Endometrium (tissue), 2 donors: ENCODE measurements at regions not wholly inside any gene's neighbourhood (a gene's known extent, or its start where the extent isn't known, plus 50 kb on each side); places are given as distances from the start of the nearest gene placed in this dataset.
A peak's percentile ranks its signal among the peaks of the same experiment; 100 is the strongest.

Source experiments
- FAIRE-seq: peaks from 2 replicates; lab custom pipeline; 2012; peaks lifted over from hg19 to GRCh38; lab: Jason Lieb, UNC
- donor health status: control.
- donor health status: control.

GRCh38 chr5:123871373-123871772 lies 359.4 kb downstream of the CSNK1G3 start:
- FAIRE-seq, result no peak

- FAIRE-seq, result no peak
Measured at GRCh38 chr5:123868881-123869280, 356.9 kb downstream of the CSNK1G3 start.

GRCh38 chr5:123868267-123868666 lies 356.3 kb downstream of the CSNK1G3 start:
- no peak for FAIRE-seq

DNA sequence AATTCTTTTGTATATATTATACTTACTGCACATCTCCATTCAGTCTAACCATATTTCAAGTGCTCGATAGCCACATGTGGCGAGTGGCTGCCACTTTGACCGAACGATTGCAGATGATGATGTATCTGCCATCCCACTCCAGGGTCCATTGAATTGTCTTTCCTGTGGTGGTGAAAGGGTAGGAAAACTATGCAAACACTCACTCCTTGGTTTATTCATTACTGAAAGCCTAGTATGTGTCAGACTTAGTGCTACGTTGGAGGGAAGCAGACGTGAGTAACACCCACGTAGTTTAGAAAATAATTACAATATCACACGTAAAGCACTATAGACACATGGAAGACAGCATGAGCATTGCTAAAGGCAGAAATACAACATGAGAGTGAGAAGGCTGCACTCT lies 353.7 kb downstream of the CSNK1G3 start:
- no peak for FAIRE-seq

DNA sequence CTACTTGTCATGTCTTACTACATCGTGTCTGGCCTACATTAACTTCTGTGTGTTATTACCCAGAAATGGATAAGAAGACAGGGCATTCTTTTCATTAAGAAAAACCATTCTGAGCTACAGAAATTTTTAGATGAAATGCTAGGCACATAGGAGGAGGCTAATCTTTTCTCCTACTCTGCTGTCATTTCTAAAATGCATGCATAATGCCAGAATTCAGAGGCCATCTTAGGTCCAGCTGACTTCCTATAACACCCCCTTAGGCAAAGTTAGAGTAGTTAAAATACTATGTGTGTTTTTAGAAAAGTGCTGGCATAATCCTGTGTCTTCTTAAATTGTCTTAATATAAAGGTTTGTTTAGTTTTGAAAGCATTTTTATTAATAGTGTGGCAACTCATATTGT lies 352.6 kb downstream of the CSNK1G3 start:
- no peak for FAIRE-seq

DNA sequence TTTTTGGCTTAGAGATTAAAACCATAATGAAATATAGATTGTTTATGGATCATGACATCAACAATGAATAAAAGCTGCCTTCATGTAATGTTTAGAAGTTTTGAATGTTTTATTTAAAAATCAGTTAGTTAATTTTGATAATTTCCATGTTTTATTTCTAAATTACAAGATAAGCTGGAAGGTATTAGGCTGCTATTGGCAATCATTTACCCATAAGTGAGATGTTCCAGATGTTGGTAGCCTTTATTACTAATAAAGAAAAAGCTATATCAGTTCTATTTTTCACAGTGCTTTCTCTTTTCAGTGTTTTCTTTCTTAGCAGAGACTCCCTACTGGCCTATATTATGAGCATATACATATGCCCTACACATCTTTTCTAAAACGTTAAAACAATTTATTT lies 347.0 kb downstream of the CSNK1G3 start:
- no peak for FAIRE-seq

DNA sequence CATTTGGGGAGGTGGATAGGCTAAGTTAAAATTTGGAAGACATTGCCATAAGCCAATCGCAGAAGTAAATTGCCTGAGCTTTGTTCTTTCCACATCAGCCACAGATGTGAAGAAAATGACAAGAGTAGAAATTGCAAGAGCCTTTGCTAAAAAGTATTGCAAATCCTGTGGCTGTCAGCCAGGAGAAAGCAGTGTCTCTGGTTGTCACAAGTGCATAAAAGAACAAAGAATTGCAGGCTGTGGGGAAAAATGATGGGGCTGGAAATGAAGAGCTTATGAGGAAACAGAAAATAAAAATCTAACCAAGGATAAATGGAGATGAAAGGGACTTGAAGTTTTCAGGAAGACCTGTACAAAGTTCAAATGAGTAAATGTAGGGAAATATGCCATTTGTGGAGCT lies 344.8 kb downstream of the CSNK1G3 start:
- no peak for FAIRE-seq

- FAIRE-seq, result no peak
Measured at GRCh38 chr5:123855609-123856008, 343.6 kb downstream of the CSNK1G3 start.

DNA sequence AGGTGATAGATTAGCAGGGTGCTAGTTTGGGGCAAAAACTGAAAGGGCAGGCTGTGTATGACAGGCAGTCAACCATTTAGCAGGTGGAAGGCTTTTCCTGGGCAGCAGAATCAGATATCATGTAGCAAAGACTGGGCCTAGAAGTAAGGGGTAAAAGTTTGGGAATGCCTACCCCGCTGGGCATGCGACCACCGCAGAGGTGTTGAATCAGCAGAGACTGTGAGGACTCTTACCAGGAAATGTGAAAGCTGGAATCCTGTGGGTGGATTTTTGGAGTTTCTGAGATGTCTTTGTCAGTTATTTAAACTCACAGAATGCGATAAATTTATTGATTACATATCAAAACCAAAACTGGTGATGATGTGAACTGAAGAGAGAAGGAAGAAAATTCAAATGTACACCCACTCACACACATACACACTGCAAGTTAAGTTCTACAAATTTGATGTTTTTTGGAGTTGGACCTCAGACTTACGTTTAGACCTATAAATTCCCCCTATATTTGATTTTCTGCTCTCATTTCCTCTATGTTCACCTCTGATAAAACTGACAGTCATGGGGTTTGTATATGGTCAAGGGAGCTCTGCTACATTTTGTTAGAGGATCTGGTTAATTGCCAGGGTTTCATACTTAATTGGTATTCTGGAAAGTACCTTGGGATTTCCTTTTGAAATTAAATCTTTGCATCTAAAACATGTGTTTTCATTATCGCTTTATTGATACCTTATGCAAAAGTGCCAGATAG lies 333.6 kb downstream of the CSNK1G3 start:
- FAIRE-seq, result no peak

DNA sequence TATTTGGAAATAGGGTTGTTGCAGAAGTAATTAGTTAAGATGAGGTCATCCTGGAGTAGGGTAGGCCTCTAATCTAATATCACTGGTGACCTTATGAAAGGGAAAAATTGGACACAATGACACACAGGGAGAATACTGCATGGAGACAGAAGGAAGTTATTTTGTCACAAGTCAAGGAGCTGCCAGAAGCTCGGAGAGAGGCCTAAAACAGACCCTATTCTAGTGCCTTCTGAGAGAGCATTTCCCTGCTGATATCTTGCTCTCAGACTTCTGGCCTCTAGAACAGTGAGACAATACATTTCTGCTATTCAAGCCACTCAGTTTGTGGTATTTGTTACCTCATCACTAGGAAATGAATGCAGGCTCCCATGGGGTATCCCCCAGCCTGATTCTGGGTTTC lies 332.9 kb downstream of the CSNK1G3 start:
- no peak for FAIRE-seq

GRCh38 chr5:123835421-123835820 lies 323.4 kb downstream of the CSNK1G3 start:
- no peak for FAIRE-seq

GRCh38 chr5:123830575-123830974 lies 318.6 kb downstream of the CSNK1G3 start:
- FAIRE-seq, result no peak

DNA sequence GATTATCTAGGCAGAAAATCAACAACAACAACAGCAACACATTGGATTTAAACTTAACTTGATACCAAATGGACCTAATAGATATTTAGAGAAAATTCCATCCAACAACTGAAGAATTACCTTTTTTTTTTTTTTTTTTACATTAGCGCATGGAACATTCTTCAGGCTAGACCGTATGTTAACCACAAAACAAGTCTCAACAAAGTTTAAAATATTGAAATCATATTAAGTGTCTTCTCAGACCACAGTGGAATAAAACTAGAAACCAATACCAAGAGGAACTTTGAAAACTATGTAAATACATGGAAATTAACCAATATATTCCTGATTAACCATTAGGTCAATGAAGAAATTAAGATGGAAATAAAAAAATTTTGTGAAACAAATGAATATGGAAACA lies 315.8 kb downstream of the CSNK1G3 start:
- no peak for FAIRE-seq

DNA sequence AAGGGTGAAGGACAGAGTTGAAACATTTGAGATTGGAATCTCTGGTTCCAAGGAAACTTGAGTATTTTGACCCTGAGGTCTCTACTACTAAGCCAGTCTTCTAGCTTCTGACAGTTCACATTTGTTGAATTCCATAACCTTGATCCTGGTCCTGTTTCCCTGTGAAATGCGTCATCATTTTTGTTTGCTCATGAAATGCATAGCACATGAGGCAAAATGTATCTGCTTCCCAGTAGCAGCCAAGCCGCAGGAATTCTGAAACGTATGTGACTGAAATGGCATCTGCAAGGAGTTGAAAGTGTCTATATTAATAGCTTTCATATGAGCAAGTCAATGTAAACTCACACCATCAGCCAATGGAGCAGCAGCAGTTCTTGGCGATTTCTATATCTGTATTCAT lies 307.9 kb downstream of the CSNK1G3 start:
- FAIRE-seq, result no peak

- FAIRE-seq, result no peak
Measured at GRCh38 chr5:123819386-123819785, 307.4 kb downstream of the CSNK1G3 start.

- FAIRE-seq, result no peak
Measured at GRCh38 chr5:123817267-123817666, 305.3 kb downstream of the CSNK1G3 start.

GRCh38 chr5:123814801-123815470 lies 303.0 kb downstream of the CSNK1G3 start:
- FAIRE-seq, result no peak

GRCh38 chr5:123813937-123814624 lies 302.1 kb downstream of the CSNK1G3 start:
- FAIRE-seq, result peak; percentile 82

DNA sequence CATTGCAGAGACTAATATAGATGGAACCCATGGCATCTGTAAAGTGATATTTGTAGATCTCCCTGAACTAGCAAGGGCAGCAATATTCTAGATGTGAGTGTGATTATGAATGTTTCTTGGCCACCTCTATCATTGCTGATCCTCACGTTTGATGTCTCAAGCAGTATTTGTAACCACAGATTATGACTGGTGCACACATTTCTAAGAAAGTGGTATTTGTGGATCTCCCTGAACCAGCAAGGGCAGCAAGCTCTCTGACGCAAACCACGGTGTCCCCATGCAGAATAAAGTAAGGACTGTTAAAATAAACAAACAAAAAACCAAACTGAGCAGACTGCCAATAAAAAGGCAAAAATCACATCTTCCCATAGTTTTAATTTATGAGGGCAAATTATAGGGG lies 301.3 kb downstream of the CSNK1G3 start:
- FAIRE-seq, result no peak

GRCh38 chr5:123811831-123812230 lies 299.9 kb downstream of the CSNK1G3 start:
- FAIRE-seq, result no peak

DNA sequence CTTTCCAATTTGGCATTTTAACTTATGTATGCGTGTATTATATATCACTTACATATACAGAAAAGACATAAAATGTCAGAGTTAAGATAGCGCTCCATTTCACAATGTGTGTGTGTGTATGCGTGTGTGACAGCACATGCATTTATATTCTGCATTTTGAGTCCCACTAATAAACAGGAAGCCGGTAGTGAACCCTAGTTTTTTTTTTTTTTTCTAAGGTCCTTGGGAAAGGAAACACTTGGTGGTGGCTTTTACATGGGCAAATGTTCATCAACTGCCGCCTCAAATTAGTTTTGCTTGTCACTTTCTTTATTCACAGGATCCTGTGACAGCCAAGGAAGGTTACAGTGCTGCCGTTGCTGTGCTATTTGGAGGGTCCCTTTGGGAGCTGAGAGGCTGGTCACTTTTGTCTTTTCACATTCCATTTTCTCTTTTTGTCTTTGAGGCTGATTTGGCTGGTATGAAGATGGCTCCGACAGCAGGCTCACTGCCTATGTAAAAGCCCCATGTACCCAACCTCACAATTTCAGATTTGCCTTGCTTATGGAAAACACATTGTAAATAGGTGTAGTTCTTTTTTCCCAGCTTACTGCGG lies 298.9 kb downstream of the CSNK1G3 start:
- FAIRE-seq, result no peak

- FAIRE-seq, result no peak
Measured at GRCh38 chr5:123810253-123810652, 298.3 kb downstream of the CSNK1G3 start.
